ENCODE measurements at regions not wholly inside any gene's neighbourhood (a gene's known extent, or its start where the extent isn't known, plus 50 kb on each side); places are given as distances from the start of the nearest gene placed in this dataset.

- DNase-seq = no peak
Measured at GRCh38 chrY:8422906-8423305, 914.4 kb upstream of the TSPY4 start.

- DNase-seq = no peak
Measured at GRCh38 chrY:8426433-8426832, 910.8 kb upstream of the TSPY4 start.

DNA sequence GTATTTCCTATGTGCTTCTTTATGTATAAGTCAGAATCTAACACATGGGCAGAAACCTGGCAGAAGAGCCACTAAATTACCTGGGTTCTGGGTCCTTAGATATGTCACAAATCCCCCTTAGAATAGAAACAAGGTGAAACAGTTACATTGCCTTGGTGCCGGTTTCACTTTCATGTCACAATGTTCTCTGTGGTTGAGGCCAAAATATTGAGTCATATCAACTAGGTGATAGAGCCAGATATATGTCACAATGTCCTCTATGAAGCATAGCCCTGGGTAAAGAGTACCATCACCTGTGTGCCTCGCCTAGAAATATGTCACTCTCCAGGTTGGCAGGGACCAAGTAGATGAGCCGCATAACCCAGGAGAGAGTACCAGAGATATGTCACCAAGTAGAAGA is 899.8 kb upstream of the TSPY4 start:
- DNase-seq = no peak

DNA sequence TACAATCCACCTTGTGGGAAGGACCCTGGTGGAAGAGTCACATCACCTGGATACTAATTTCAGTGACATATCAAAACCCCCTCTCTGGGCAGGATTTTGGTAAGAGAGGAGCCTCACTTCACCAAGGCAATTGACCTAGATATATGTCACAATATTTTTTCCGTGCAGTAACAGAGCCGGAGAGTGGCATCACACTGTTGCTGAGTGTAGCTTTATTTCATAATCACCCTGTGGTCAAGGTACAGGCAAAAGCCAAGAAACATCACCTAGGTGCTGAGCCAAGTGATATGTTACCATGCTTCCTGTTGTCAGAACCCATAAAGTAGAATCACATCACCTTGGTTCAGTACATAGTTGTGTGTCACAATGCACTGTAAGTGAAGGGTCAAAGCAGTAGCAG is 895.2 kb upstream of the TSPY4 start:
- no peak for DNase-seq

- no peak for DNase-seq
Measured at GRCh38 chrY:8452963-8453362, 884.3 kb upstream of the TSPY4 start.

- DNase-seq = no peak
Measured at GRCh38 chrY:8466813-8467212, 870.5 kb upstream of the TSPY4 start.

DNA sequence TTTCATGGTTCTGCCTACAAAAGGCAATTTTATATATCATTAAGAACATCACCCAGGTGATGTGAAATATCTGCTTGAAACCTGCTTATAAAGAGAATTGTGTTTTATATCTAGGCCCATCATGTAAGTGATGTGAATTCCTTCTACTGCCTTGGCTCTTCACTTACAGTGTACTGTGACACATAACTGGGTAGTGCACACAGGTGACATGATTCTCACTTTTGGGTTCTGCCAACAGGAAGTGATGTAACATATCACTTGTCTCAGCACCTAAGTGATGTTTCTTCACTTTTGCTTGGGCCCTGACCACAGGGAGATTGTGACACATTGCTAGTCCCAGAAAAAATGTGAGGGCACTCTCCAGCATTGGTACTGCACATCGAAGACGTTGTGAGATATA is 867.0 kb upstream of the TSPY4 start:
- DNase-seq = no peak

DNA sequence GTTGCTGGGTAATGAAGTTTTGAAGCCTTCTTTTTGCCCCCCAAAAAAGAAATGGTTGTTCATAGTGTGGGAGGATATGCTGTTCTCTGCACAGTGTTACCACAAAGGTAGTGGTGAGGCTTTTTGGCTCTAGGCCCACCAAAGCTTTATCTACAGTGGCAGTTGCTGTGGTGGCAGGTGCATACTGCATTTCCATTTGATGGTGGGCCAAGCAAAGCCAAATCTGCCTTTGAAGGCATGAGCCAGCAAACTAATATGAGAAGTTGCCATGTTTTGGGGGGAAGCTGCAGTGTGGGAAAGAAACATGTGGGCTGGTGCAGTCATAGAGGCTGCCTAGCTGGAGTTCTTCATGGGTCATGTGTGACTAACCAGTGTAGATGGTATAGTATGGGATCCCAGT is 858.1 kb upstream of the TSPY4 start:
- DNase-seq = no peak

- no peak for DNase-seq
Measured at GRCh38 chrY:8488955-8489354, 848.3 kb upstream of the TSPY4 start.

- no peak for DNase-seq
Measured at GRCh38 chrY:8489880-8490630, 847.2 kb upstream of the TSPY4 start.

DNA sequence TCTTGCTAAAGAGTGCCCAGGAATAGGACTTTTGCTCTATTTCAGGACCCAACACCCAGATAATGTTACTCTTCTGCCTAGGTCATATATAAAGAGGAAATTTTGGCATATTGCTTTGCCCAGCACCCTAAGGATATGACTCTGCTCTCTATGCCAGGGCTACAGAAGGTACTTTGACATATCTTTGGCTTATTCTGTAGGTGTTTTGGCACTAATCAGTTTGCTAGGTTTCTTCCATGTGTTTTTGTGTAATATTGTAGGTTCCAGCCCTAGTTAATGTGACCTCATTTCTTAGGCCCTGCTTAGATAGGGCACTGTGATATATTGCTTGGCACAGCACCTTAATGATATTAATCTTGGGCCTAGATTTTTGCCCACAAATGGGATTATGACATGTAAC is 842.9 kb upstream of the TSPY4 start:
- no peak for DNase-seq

DNA sequence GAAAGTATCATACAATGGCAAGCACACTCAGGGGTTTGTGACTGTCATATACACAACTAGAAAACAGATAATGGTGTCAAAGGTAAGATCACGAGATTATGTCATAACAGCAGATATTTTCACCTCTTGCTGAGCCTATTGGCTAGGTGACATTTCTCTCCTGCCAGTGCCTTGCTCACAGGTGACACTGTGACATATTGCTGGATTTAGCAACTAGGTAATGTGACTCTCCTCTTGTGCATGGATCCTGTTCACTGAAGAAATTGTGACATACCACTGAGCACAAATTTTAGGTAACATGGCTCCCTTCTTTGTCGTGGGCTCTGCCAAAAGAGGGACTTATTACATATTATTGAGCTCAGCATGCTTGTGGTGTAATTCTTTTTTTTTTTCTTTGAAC is 842.0 kb upstream of the TSPY4 start:
- DNase-seq = no peak

DNA sequence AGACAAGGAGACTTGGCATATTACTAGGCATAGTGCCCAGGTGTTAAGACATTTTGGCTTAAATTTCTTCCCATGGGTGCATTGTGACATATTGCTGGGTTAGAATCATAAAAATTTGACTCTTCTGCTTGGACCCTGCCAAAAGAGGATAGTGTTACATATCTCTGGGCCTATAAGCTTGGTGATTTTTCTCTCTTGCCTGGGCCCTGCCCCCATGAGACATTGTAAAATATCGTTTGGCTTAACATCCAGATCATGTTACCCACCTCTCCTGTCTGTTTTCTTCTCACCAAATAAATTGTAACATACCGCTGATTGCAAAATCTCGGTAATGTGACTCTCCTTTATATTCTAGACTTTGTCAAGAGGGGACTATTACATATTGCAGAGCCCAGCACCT is 836.4 kb upstream of the TSPY4 start:
- DNase-seq = no peak

DNA sequence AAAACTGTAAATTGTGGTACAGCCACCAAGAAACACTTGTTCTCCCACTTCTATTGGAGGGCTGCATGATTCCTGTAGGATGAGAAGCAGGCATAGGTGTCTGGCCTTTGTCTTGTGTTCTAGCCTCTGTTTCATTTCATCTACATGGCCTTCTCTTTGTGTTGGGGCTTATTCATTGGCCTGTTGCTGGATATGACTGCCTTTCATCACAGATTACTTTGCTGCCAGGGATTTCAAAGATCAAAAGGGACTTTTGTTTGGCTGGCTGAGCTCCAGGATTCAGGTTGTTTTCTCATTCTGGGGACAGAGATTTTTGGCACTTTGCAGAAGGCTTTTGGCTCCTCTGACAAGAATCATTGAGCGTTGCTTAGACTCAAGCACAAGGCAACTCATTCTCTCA is 803.8 kb upstream of the TSPY4 start:
- DNase-seq = no peak

DNA sequence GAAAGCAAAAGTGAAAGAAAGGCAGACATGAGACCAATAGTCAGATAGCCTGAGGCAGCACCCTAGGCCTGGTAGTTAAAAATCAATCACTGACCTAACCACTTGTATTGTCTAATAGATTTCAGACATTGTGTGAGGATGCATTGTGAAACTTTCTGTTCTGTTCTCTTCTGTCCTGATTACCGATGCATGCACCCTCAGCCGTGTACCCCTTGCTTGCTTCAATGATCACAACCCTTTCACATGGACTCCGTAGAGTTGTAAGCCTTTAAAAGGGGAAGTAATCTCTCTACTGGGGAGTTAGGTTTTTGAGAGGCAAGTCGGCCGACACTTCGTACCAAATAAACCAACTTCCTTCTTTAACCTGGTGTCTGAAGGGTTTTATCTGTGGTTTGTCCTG is 801.6 kb upstream of the TSPY4 start:
- no peak for DNase-seq

DNA sequence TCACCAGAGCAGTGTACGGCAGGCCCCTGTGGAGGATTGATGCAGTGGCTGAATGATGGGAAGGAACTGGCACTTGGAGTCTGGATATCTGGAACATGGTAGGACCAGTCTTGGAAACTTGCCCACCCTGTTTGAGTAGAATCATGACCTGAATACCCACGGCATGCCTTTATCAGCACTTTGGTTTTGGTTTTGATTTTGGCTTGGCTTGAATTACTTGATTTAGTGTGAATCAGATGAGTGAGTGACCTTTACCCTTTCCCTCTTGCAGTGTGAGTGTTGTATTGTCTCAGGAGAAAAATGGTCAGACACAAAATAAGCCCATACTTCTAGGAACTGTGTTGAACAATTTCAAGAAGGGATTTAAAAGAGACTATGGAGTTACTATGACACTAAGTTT is 801.0 kb upstream of the TSPY4 start:
- no peak for DNase-seq

DNA sequence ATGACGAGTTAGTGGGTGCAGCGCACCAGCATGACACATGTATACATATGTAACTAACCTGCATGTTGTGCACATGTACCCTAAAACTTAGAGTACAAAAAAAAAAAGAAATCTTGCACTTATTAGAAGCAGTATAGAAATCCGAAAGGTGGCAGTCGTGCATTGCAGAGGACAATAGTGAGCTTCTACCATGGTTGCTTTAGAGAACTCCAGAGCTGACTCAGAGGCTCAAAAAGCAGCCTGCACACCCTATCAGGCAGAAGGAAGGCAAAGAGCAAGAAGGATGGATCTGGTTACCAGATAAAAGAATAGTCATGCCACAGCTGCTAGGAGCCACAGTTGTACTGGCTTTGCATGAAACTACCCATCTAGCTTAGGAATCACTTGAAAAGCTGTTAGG is 796.0 kb upstream of the TSPY4 start:
- no peak for DNase-seq

DNA sequence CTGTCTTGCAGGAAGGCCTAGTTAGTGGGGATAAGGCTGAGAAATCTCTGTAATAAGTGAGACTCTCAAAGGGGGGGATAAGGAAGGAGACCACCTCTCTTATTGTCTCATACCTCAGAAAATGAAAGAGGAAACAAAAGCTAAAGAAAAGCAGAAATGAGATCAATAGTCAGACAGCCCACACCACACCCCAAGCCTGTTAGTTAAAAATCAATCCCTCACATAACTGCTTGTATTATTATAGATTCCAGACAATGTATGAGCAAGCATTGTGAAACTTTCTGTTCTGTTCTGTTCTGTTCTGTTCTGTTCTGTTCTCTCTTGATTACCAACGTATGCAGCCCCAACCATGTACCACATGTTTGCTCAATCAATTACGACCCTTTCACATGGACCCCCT is 792.5 kb upstream of the TSPY4 start:
- DNase-seq = no peak

DNA sequence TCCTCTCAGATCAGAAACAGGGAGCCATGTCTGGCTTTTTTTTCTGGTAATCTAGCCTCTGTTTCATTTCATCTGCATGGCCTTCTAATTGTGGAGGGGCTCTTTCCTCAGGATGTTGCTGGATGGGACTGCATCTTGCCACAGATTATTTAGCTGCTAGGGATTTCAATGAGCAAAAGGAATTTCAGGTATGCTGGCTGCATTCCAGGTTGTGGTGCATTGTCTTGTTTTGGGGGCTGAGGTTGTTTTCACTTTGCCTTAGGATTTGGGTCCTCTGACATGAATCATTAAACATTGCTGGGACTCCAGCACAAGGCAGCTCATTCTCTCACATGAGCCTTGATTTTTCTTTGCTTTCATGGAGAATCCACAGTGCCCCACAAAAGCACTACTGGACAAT is 789.3 kb upstream of the TSPY4 start:
- DNase-seq = no peak

DNA sequence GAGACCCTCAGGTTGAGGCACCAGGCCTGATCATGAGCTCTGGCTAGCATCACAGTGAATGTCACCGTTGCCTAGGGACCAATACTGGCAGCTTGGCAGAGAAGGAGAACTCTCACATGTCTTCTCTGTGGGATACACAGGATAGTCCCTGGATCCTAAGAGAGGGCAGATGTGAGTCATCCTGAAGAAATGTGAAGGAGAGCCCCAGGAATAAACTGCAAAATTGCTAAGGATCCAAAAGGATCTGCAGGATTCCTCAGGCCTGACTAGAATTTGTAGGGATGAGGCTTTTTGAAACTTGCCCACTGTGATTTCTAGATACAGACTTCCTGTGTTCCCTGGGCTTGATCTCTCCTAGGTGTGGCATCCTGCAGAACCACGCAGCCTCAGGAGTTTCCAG is 785.9 kb upstream of the TSPY4 start:
- no peak for DNase-seq

DNA sequence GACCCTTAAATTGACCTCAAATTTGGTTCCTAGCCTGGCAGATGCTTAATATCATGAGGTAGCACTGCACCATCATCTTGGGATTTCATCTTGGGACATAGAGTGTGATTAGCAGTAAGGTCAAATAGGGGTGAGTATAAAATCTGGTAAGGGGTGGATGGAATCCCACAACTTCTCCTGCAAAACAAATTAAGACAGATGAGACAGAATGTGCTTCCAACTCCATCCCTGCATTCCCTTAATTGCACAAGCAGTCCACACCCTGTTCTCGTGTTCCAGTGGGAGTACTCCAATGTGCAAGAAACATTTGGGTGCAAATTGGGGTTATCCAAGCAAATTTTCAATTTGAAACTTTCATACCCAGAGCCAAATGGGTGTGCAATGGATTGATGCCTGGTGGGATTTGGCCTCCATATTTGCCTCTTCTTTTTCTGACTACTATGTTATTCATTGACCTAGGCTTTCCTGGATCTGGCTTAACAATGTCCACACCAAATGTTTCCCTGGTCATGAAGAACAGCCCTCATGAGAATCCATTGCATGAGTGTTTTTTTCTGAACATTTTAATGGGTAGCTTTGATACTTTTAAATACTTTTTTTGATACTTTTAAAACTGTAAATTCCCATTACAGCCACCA is 785.0 kb upstream of the TSPY4 start:
- no peak for DNase-seq

DNA sequence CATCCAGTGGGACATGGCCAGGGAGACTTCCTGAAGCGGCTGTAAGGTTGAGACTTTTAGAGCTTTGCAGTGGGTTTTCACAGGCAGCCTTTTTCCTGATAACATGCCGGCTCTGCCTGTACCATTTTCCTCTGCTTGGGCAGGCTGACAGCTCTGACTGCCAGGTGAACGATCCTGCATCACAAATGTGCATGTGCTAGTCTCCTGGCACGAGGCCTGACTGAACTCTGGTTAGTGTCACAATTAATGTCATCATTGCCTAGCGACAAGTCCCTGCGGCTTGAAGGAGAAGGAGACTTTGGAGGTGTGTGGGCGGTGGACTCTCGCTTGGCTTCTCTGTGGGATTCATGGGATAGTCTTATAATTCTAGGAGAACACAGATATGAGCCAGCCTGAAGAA is 783.6 kb upstream of the TSPY4 start:
- no peak for DNase-seq

DNA sequence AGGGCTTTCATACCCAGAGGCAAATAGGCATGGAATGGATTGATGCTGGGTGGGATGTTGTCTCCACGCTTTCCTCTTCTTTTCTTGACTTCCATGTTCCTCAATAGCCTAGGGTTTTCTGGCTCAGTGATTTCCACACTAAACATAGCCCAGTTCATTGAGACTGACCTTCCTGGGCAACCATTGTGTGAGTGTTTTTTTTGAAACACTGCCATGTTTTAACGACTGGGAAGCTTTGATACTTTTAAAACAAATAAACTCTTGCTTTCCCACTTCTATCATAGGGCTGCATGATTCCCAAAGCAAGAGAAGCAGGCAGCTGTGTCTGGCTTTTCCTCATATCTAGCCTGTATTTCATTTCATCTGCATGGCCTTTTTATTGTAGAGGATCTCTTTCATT is 775.9 kb upstream of the TSPY4 start:
- DNase-seq = no peak

- DNase-seq = no peak
Measured at GRCh38 chrY:8562456-8563090, 774.7 kb upstream of the TSPY4 start.

DNA sequence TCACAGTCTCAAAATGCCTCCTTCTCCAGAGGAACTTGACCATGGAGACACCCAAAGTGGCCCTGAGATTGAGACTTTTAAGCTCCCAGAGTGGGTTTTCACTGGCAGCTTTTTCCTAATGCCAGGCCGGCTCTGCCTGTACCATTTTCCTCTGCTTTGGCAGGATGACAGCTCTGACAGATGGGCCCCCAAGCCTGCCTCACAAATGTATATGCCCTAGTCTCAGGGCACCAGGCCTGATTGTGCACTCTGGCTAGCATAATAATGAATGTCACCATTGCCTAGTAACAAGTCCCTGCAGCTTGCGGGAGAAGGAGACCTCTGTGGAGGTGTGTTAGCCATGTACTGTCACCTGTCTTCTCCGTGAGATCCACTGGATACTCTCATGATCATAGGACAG is 772.8 kb upstream of the TSPY4 start:
- no peak for DNase-seq

Data from stimulated activated CD4-positive, alpha-beta T cell treated with anti-CD3 and anti-CD28 coated beads, Interleukin-1b, Interleukin-23, amount 100 ng/mL, for 48 hours (primary cell).